ENCODE measurements at regions not wholly inside any gene's neighbourhood (a gene's known extent, or its start where the extent isn't known, plus 50 kb on each side); places are given as distances from the start of the nearest gene placed in this dataset.
"Not testable (repeated sequence)": the region's sequence is repeated elsewhere in the genome, so short reads cannot be mapped to it uniquely, and the experiment has no call there.

- DNase-seq, result no peak
Measured at GRCh38 chr4:81806485-81806884, 334.8 kb upstream of the RASGEF1B start.

DNA sequence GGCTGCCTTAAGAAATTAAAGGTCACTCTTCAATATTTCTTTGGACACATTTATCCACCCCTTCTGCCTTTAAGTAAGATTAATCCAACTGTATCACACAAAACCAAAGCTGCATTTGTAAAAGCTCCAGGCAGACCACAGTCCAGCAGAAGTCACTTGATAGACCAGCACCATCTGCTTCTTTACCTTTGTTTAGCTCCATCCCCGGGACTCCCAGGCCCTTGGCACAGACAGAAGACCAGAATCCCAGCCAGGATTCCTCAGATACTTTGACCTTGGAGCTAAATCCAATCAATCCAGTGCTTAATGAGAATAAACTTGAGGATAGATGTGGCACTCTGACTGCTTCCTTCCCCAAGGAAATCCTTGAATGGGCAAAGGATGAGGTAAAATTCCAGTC, 333.1 kb upstream of the RASGEF1B start:
- DNase-seq, result no peak

- no peak for DNase-seq
Measured at GRCh38 chr4:81802285-81802846, 330.7 kb upstream of the RASGEF1B start.

- DNase-seq, result no peak
Measured at GRCh38 chr4:81799371-81799770, 327.7 kb upstream of the RASGEF1B start.

DNA sequence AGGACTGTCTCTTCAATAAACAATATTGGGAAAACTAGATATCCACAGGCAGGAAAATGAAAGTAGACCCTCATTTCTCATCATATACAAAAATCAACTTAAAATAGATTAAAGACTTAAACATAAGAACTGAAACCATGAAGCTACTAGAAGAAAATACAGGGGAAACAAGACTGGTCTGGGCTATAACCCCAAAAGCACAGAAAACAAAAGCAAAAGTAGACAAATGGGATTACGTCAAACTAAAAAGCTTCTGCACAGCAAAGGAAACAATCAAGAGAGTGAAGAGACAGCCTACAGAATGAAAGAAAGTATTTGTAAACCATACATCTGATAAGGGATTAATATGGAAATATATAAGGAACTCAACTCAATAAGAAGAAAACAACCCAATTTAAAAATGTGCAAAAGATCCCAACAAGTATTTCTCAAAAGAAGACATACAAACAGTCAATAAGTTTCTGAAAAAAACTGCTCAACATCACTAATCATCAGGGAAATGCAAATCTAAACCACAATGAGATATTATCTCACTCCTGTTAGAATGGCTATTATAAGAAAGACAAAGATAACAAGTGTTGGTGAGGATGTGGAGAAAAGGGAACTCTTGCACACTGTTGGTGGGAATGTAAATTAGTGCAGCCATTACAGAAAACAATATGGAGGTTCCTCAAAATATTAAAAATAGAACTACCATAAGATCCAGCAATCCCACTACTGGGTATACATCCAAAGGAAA, 325.3 kb upstream of the RASGEF1B start:
- no peak for DNase-seq

GRCh38 chr4:81792521-81792920, 320.8 kb upstream of the RASGEF1B start:
- no peak for DNase-seq

GRCh38 chr4:81790477-81790876, 318.8 kb upstream of the RASGEF1B start:
- DNase-seq, result no peak

GRCh38 chr4:81789741-81790399, 318.2 kb upstream of the RASGEF1B start:
- no peak for DNase-seq

- DNase-seq, result no peak
Measured at GRCh38 chr4:81789158-81789557, 317.5 kb upstream of the RASGEF1B start.

GRCh38 chr4:81786766-81787165, 315.1 kb upstream of the RASGEF1B start:
- no peak for DNase-seq

- no peak for DNase-seq
Measured at GRCh38 chr4:81786063-81786763, 314.5 kb upstream of the RASGEF1B start.

DNA sequence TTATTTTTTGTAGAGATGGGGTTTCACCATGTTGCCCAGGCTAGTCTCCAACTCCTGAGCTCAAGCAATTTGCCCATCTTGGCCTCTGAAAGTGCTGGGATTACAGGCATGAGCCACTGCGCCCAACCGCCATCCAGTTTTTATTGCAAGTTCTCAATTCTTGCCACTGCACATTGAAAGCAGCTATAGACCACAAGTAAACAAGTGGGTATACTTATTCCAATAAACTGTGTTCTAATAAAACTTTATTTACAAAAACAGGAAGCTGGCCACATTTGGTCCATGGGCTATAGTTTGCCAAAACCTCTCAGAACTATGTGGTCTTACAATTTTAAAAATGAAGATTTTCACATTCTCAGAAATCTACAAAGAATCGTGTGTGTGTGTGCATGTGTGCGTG, 313.6 kb upstream of the RASGEF1B start:
- DNase-seq, result no peak

- DNase-seq, result no peak
Measured at GRCh38 chr4:81783558-81783957, 311.9 kb upstream of the RASGEF1B start.

GRCh38 chr4:81781799-81782198, 310.1 kb upstream of the RASGEF1B start:
- no peak for DNase-seq

- DNase-seq, result not testable (repeated sequence)
Measured at GRCh38 chr4:81777718-81778117, 306.0 kb upstream of the RASGEF1B start.

- DNase-seq, result no peak
Measured at GRCh38 chr4:81776794-81777193, 305.1 kb upstream of the RASGEF1B start.

GRCh38 chr4:81773557-81773956, 301.9 kb upstream of the RASGEF1B start:
- DNase-seq, result no peak

GRCh38 chr4:81771721-81772120, 300.0 kb upstream of the RASGEF1B start:
- no peak for DNase-seq

GRCh38 chr4:81769244-81769643, 297.5 kb upstream of the RASGEF1B start:
- DNase-seq, result no peak

GRCh38 chr4:81758574-81759264, 287.0 kb upstream of the RASGEF1B start:
- no peak for DNase-seq

DNA sequence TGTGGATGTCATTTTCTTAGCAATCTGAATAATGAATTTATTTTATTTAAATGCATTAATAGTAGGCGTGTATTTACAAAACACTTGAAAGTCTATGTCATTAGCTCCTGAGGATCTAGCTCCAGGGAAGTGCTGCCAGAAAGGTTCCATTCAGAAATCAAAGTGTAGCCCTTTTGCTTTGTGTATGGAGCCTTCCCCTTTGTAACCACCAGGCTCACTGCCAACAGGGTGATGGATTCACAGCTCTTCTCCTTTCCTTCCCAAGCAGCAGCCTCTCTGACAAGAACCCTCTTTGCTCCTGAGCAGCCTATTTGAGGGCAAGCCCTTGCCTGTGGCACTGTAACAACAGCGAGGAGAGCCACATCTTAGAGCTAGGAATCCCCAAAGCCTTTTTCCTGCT, 286.0 kb upstream of the RASGEF1B start:
- no peak for DNase-seq

GRCh38 chr4:81756973-81757372, 285.3 kb upstream of the RASGEF1B start:
- no peak for DNase-seq

DNA sequence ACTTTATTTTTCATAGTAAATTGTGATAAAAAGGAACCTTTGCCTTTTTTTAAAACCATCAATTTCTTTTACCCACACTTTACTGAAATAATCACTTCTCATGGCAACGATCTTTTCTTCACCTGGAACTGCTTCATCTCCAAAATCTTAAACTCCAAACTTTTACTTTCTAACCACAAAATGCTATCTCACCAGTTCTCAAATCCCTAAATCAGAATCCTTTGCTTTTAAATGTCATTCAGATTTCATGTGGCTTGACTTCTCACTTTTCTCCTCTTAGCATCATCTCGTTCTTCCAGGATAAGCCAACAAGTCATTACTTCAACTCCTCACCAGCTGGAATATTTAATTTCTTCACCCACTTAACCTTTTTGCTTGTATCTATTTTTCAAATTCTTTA, 284.3 kb upstream of the RASGEF1B start:
- no peak for DNase-seq

Data from stimulated activated CD4-positive, alpha-beta T cell treated with anti-CD3 and anti-CD28 coated beads, Interleukin-12 subunit alpha, Interleukin-12 subunit beta, amount 100 ng/mL, for 4 hours (primary cell).